ENCODE measurements at regions not wholly inside any gene's neighbourhood (a gene's known extent, or its start where the extent isn't known, plus 50 kb on each side); places are given as distances from the start of the nearest gene placed in this dataset.
"Not testable (repeated sequence)": the region's sequence is repeated elsewhere in the genome, so short reads cannot be mapped to it uniquely, and the experiment has no call there.

GRCh38 chr9:68639261-68639660 lies 65.8 kb upstream of the PIP5K1B start:
- H3K9ac ChIP-seq (replicated peaks in 1 of 4; ENCODE audit: extremely low read depth in 1 of 4, low read depth in 3 of 4, low read length in 3 of 4); H3K4me1 ChIP-seq (replicated peaks in 1 of 4; ENCODE audit: control insufficient read depth in 3 of 4, insufficient read depth in 4 of 4, low read length in 3 of 4); H2BK120ac ChIP-seq (replicated peaks; ENCODE audit: low read depth, low read length); H4K8ac ChIP-seq (ENCODE audit: extremely low read depth, insufficient read depth, low read length); H2AK5ac ChIP-seq (ENCODE audit: low read depth, low read length); POLR2A ChIA-PET (ENCODE audit: partially characterized antibody); H2AFZ ChIP-seq (ENCODE audit: low read length); H3K18ac ChIP-seq (ENCODE audit: extremely low read depth, low read length); H2BK5ac ChIP-seq (ENCODE audit: low read depth, low read length); H3K9me3 ChIP-seq (ENCODE audit: insufficient read depth in 2 of 2, low read depth in 1 of 2, low read length in 1 of 2); H3K27me3 ChIP-seq (replicated peaks in 1 of 4; ENCODE audit: control insufficient read depth in 3 of 4, extremely low read depth in 1 of 4, insufficient read depth in 3 of 4, low read length in 3 of 4); H2BK20ac ChIP-seq (ENCODE audit: low read length); H3K4me2 ChIP-seq (ENCODE audit: insufficient read depth in 1 of 2, low read depth in 2 of 2, low read length in 2 of 2); H3K36me3 ChIP-seq (ENCODE audit: control insufficient read depth in 2 of 4, insufficient read depth in 4 of 4, low read length in 3 of 4); H4K91ac ChIP-seq (replicated peaks; ENCODE audit: insufficient read length, low read length); H3K79me2 ChIP-seq (ENCODE audit: control insufficient read depth in 1 of 2, insufficient read depth in 2 of 2, low read length in 2 of 2); H3K4me3 ChIP-seq (ENCODE audit: extremely low read depth in 1 of 4, insufficient read depth in 2 of 4, low read depth in 3 of 4, low read length in 4 of 4); H3K4ac ChIP-seq (replicated peaks; ENCODE audit: insufficient read length, low read depth, low read length); H3K23me2 ChIP-seq (ENCODE audit: low read depth, low read length); FAIRE-seq; H3K56ac ChIP-seq (replicated peaks; ENCODE audit: insufficient read length, low read depth, low read length); DNase-seq (ENCODE audit: low read depth in 1 of 2, low spot score in 2 of 2); H3K14ac ChIP-seq (ENCODE audit: insufficient read length); H3K27ac ChIP-seq (ENCODE audit: low read depth, low read length); H4K5ac ChIP-seq (ENCODE audit: insufficient read length, low read depth, low read length); H3K23ac ChIP-seq (ENCODE audit: insufficient read length); H2BK12ac ChIP-seq (ENCODE audit: low read depth, low read length); H3K79me1 ChIP-seq (ENCODE audit: low read depth, low read length); H2BK15ac ChIP-seq (ENCODE audit: low read length); H4K20me1 ChIP-seq (replicated peaks in 1 of 2; ENCODE audit: control insufficient read depth in 1 of 2, insufficient read depth in 2 of 2, low read length in 2 of 2): not testable (repeated sequence)
- WGBS, 2 experiments (ENCODE audit: extremely low coverage in 1 of 2, insufficient coverage in 1 of 2, insufficient read length in 1 of 2, insufficient replicate concordance in 2 of 2, low coverage in 1 of 2, low lambda C conversion rate in 2 of 2, missing lambda C conversion rate in 1 of 2): 93% methylated on average over 5 of the region's 7 CpGs; no CpG with 5 or more reads in 1 of the 2 experiments
- CTCF ChIA-PET (ENCODE audit: partially characterized antibody): interaction anchor here (0.7 kb wide), 1 partner anchor 24 kb away, joined by 4 read pairs; no protein-coding TSS in a partner anchor
